ENCODE measurements at regions not wholly inside any gene's neighbourhood (a gene's known extent, or its start where the extent isn't known, plus 50 kb on each side); places are given as distances from the start of the nearest gene placed in this dataset.
"Not testable (repeated sequence)": the region's sequence is repeated elsewhere in the genome, so short reads cannot be mapped to it uniquely, and the experiment has no call there.

- no peak overlapping the region for H3K27ac ChIP-seq
- peaks cover 0 to 3% of the 10 kb centered on the region in 2 donors for H3K9me3 ChIP-seq
- TF ChIP-seq POLR2A (IDR thresholded peaks at IDR 0.05) (no peak), EP300 (IDR thresholded peaks at IDR 0.05) (no peak)
- TF ChIP-seq, protein P1, sequence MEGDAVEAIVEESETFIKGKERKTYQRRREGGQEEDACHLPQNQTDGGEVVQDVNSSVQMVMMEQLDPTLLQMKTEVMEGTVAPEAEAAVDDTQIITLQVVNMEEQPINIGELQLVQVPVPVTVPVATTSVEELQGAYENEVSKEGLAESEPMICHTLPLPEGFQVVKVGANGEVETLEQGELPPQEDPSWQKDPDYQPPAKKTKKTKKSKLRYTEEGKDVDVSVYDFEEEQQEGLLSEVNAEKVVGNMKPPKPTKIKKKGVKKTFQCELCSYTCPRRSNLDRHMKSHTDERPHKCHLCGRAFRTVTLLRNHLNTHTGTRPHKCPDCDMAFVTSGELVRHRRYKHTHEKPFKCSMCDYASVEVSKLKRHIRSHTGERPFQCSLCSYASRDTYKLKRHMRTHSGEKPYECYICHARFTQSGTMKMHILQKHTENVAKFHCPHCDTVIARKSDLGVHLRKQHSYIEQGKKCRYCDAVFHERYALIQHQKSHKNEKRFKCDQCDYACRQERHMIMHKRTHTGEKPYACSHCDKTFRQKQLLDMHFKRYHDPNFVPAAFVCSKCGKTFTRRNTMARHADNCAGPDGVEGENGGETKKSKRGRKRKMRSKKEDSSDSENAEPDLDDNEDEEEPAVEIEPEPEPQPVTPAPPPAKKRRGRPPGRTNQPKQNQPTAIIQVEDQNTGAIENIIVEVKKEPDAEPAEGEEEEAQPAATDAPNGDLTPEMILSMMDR (IDR thresholded peaks at IDR 0.05) = no peak
- H3K4me1 ChIP-seq (ENCODE audit: insufficient read depth) = no peaks in the 10 kb centered on the region
- no peaks in the 10 kb centered on the region for H3K36me3 ChIP-seq
- H3K27me3 ChIP-seq = no peaks in the 10 kb centered on the region
- no peak overlapping the region for H3K4me3 ChIP-seq
- DNase-seq = no peak
- 34 to 68% (median 59%) methylated on average over 1 of the region's 1 CpG for WGBS, 3 donors
- intact Hi-C loops (cut with DNase I) = no loop called here
Observed at GRCh38 chr5:163310997-163311396, 126.4 kb upstream of the CCNG1 start.

DNA sequence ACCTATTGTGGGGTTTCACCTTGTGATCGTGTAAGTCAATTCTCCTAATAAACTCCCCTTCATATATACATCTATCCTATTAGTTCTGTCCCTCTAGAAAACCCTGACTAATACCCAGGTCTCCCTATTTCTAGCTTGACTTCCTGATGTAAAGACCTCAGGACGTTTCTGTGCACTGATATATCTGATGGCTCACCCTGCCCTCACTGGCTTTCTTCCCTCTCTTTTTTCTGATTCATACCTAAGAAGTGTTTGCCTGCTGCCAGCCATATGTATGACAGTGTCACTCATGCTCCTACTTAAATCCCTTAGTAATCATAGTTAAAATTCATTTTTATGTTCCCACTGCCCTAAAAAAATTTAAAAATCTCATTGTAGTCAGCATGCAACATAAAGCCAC lies 124.8 kb upstream of the CCNG1 start:
- intact Hi-C loops (cut with DNase I) = no loop called here
- Histone ChIP-seq H3K36me3 (no peaks in the 10 kb centered on the region), H3K27ac (no peak overlapping the region), H3K4me1 (ENCODE audit: insufficient read depth) (no peaks in the 10 kb centered on the region), H3K4me3 (no peak overlapping the region), H3K9me3 (peaks cover 0 to 3% of the 10 kb centered on the region in 2 donors), H3K27me3 (no peaks in the 10 kb centered on the region)
- no peak for TF ChIP-seq POLR2A (IDR thresholded peaks at IDR 0.05)
- TF ChIP-seq, protein P1 (IDR thresholded peaks at IDR 0.05) = no peak
- no peak for TF ChIP-seq EP300 (IDR thresholded peaks at IDR 0.05)
- WGBS, 3 donors = 57 to 64% (median 59%) methylated on average over 2 of the region's 2 CpGs
- no peak for DNase-seq

DNA sequence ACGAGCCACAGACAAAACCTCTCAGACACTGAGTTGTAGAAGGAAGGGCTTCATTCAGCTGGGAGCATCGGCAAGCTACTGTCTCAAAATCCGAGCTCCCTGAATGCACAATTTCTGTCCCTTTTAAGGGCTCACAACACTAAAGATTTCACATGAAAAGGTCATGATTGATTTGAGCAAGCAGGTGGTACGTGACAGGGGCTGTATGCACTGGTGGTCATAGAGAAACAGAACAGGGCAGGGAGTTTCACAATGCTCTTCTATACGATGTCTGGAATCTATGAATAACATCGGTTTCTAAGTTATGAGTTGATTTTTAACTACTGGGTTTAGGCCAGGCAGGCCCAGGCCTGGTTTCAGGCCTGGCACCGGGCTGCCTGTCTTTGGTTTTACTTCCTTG lies 124.3 kb upstream of the CCNG1 start:
- H3K27ac ChIP-seq = not testable (repeated sequence)
- 69 to 75% (median 73%) methylated on average over 7 of the region's 7 CpGs for WGBS, 3 donors

DNA sequence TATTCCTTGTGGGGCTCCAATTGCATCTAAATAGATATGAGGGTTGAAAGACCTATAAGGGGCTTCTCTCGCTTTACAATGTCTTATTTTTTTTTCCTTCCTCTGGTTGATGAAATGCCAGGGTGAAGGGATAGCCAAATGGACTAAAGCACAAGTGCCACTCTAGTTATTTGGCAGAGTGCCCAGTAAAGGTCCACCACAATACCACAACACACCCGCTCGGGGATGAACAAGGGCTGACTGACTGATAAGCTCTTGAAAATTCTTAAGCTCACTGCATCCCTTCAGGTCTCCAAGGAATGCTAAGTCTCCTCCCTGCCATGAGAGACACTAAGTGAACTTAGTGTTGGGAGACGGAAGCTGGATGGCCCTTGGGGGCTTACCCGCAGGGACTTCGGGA lies 121.0 kb upstream of the CCNG1 start:
- intact Hi-C loops (cut with DNase I); DNase-seq; H3K4me1 ChIP-seq (ENCODE audit: insufficient read depth); H3K4me3 ChIP-seq; H3K27ac ChIP-seq; H3K27me3 ChIP-seq; H3K9me3 ChIP-seq; H3K36me3 ChIP-seq: not testable (repeated sequence)
- 84 to 87% (median 85%) methylated on average over 6 of the region's 6 CpGs for WGBS, 3 donors

More for the DNA sequence above, 124.3 kb upstream of the CCNG1 start:
- H3K27me3 ChIP-seq; intact Hi-C loops (cut with DNase I); H3K4me3 ChIP-seq; H3K4me1 ChIP-seq (ENCODE audit: insufficient read depth); H3K36me3 ChIP-seq; DNase-seq; H3K9me3 ChIP-seq: not testable (repeated sequence)

DNA sequence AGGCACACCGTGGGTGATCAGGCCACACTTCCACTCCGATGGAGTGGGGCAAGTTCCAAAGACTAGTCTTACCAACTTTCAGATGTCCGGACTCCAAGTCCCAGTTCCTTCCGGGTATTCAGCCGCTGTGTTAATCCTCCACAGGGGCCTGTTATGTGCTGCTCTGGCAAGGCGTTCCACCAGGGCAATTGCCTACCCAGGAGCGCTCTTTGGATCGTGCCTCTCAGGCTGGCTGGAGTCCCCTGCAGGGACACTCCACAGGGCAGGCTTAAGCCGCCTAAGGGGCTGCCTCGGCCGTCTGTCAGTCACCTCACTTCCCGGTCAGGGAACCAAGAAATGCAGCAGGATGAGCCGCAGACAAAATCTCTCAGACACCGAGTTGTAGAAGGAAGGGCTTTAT lies 118.7 kb upstream of the CCNG1 start:
- H3K9me3 ChIP-seq = no peaks in the 10 kb centered on the region
- intact Hi-C loops (cut with DNase I) = no loop called here
- no peaks in the 10 kb centered on the region for H3K4me1 ChIP-seq (ENCODE audit: insufficient read depth)
- DNase-seq = no peak
- no peaks in the 10 kb centered on the region for H3K36me3 ChIP-seq
- WGBS, 3 donors = 93 to 97% (median 97%) methylated on average over 14 of the region's 14 CpGs
- H3K27me3 ChIP-seq = no peaks in the 10 kb centered on the region
- TF ChIP-seq, protein P1 (IDR thresholded peaks at IDR 0.05) = no peak
- TF ChIP-seq POLR2A (IDR thresholded peaks at IDR 0.05) = no peak
- no peak overlapping the region for H3K27ac ChIP-seq
- H3K4me3 ChIP-seq = no peak overlapping the region

DNA sequence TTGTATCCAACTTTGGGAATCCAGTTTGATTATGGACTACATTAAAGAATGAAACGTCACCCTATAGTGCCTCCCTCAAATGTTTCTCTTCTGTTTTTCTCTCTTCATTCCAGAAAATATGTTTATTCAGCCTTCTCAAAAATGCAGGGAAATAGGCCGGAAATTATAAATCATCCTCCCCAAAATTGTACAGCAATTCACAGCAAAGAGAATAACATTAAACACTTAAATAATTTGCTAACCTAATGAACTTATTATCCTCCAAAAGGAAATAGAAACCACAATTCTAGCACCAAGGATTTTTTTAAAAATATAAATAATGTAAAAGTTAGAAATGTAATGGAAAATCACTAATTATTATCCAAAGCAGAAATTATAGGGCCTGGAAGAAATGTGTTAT lies 115.9 kb upstream of the CCNG1 start:
- no peak for DNase-seq
- Histone ChIP-seq H3K4me1 (ENCODE audit: insufficient read depth) (no peaks in the 10 kb centered on the region), H3K9me3 (no peaks in the 10 kb centered on the region), H3K4me3 (no peak overlapping the region), H3K27me3 (no peaks in the 10 kb centered on the region), H3K27ac (no peak overlapping the region), H3K36me3 (no peaks in the 10 kb centered on the region)
- WGBS, 3 donors = 25 to 47% (median 28%) methylated on average over 2 of the region's 2 CpGs
- TF ChIP-seq, protein P1 (IDR thresholded peaks at IDR 0.05) = no peak
- no peak for TF ChIP-seq POLR2A (IDR thresholded peaks at IDR 0.05)
- TF ChIP-seq EP300 (IDR thresholded peaks at IDR 0.05) = no peak
- intact Hi-C loops (cut with DNase I) = no loop called here

Measured in ovary (tissue), 7 donors.